GM23338 (cell line): ENCODE measurements at regions not wholly inside any gene's neighbourhood (a gene's known extent, or its start where the extent isn't known, plus 50 kb on each side); places are given as distances from the start of the nearest gene placed in this dataset.
A peak's percentile ranks its signal among the peaks of the same experiment; 100 is the strongest.

Source experiments
- ATAC-seq: fragments of 200-7000 bp; cut with Tn5 transposase; 3 replicates; pipeline ENCODE4 v1.9.1; 2020
- DNase-seq: peaks from one replicate; pipeline ENCODE4 v3.0.0-alpha.2; 2015; ENCODE audit warnings: low spot score
- H2AFZ ChIP-seq: fragments of 200-600 bp; sonication (generic); 2 replicates; pipeline ENCODE4 v1.8.0; 2016; ENCODE audit warnings: antibody characterized with exemption, mild to moderate bottlenecking, moderate library complexity
- H3F3A ChIP-seq: fragments of 200-600 bp; sonication (generic); replicated peaks from 2 replicates; pipeline ENCODE4 v1.8.0; 2017; ENCODE audit warnings: antibody characterized with exemption, mixed run types, low read depth
- H3K27ac ChIP-seq: fragments of 200-600 bp; sonication (generic); 2 replicates; pipeline ENCODE4 v1.6.1; 2016; ENCODE audit warnings: low read depth
- H3K27me3 ChIP-seq: fragments of 200-600 bp; sonication (generic); 2 replicates; pipeline ENCODE4 v1.8.0; 2016; ENCODE audit warnings: mild to moderate bottlenecking, mixed run types, moderate library complexity; ENCODE audit not compliant: insufficient read depth
- H3K36me3 ChIP-seq: fragments of 200-600 bp; sonication (generic); 2 replicates; pipeline ENCODE4 v1.8.0; 2016; ENCODE audit warnings: mild to moderate bottlenecking; ENCODE audit not compliant: insufficient read depth
- H3K4me1 ChIP-seq: fragments of 200-600 bp; sonication (generic); 2 replicates; pipeline ENCODE4 v1.8.0; 2016; ENCODE audit warnings: mild to moderate bottlenecking, moderate library complexity; ENCODE audit not compliant: insufficient read depth
- H3K4me2 ChIP-seq: fragments of 200-600 bp; sonication (generic); 2 replicates; pipeline ENCODE4 v1.7.1; 2017; ENCODE audit warnings: mixed run types
- H3K4me3 ChIP-seq: fragments of 200-600 bp; sonication (generic); 2 replicates; pipeline ENCODE4 v1.6.1; 2016; ENCODE audit warnings: mixed run types
- H3K79me2 ChIP-seq: fragments of 200-600 bp; sonication (generic); replicated peaks from 2 replicates; pipeline ENCODE4 v1.8.0; 2017; ENCODE audit warnings: mild to moderate bottlenecking; ENCODE audit not compliant: insufficient read depth
- H3K9me2 ChIP-seq: fragments of 200-600 bp; sonication (generic); 2 replicates; pipeline ENCODE4 v1.8.0; 2017; ENCODE audit not compliant: insufficient read depth
- H4K20me1 ChIP-seq: fragments of 200-600 bp; sonication (generic); replicated peaks from 2 replicates; pipeline ENCODE4 v1.8.0; 2017; ENCODE audit warnings: mild to moderate bottlenecking; ENCODE audit not compliant: insufficient read depth
- H3K27ac Mint-ChIP-seq: 2 replicates; pipeline ENCODE4 v1.8.0; 2020; ENCODE audit warnings: inconsistent platforms, mild to moderate bottlenecking, moderate library complexity, mixed read lengths
- H3K27me3 Mint-ChIP-seq: 3 replicates; pipeline ENCODE4 v1.8.0; 2022; ENCODE audit warnings: low read depth, mild to moderate bottlenecking, moderate library complexity, mixed read lengths, inconsistent platforms; ENCODE audit not compliant: insufficient read depth, poor library complexity
- H3K36me3 Mint-ChIP-seq: 3 replicates; pipeline ENCODE4 v1.8.0; 2021; ENCODE audit warnings: low read depth, mild to moderate bottlenecking, inconsistent platforms, moderate library complexity, mixed read lengths
- H3K4me1 Mint-ChIP-seq: 3 replicates; pipeline ENCODE4 v1.8.0; 2020; ENCODE audit warnings: mild to moderate bottlenecking, inconsistent platforms, mixed read lengths
- H3K4me3 Mint-ChIP-seq: 3 replicates; pipeline ENCODE4 v1.8.0; 2021; ENCODE audit warnings: moderate library complexity, mild to moderate bottlenecking, inconsistent platforms, mixed read lengths
- H3K9me3 Mint-ChIP-seq: 3 replicates; pipeline ENCODE4 v1.8.0; 2020; ENCODE audit warnings: moderate library complexity, mild to moderate bottlenecking, inconsistent platforms, mixed read lengths
- EZH2 ChIP-seq: fragments of 200-600 bp; sonication (generic); IDR thresholded peaks from one replicate; pipeline ENCODE4 v1.8.0; 2017; ENCODE audit warnings: antibody characterized with exemption, mild to moderate bottlenecking, low read depth; ENCODE audit not compliant: unreplicated experiment
- JUNB ChIP-seq: IDR thresholded peaks from one replicate; pipeline ENCODE4 v1.6.1; 2016; ENCODE audit warnings: antibody characterized with exemption; ENCODE audit not compliant: unreplicated experiment
- NANOG ChIP-seq: IDR thresholded peaks from 2 replicates; pipeline ENCODE4 v1.6.1; 2016; ENCODE audit warnings: antibody characterized with exemption, borderline replicate concordance
- POLR2AphosphoS5 ChIP-seq: IDR thresholded peaks from 2 replicates; pipeline ENCODE4 v1.6.1; 2016; ENCODE audit warnings: antibody characterized with exemption, low read depth
- ZNF114 ChIP-seq: fragments of 250-450 bp; sonication (Bioruptor Pico); IDR thresholded peaks from 2 replicates; pipeline ENCODE4 v1.5.0; 2020; ENCODE audit warnings: mild to moderate bottlenecking, moderate library complexity
- ZNF331 ChIP-seq: fragments of 250-450 bp; sonication (Bioruptor Pico); IDR thresholded peaks from 2 replicates; pipeline ENCODE4 v1.5.0; 2020; ENCODE audit warnings: low read depth, mild to moderate bottlenecking, moderate library complexity
- TF ChIP-seq, protein P1 (sequence below): fragments of 250-450 bp; sonication (Bioruptor Pico); IDR thresholded peaks from 2 replicates; pipeline ENCODE4 v1.5.0; 2020; ENCODE audit warnings: mild to moderate bottlenecking, moderate library complexity
- TF ChIP-seq, protein P2 (sequence below), 2 experiments: fragments of 200-600 bp in 1 of 2; sonication (generic) in 1 of 2; conservative IDR thresholded peaks; 2 replicates each; pipeline versions ENCODE4 v1.5.1 to v1.6.1; 2016 to 2017; ENCODE audit warnings: antibody characterized with exemption in 2 of 2, low read depth in 2 of 2, mild to moderate bottlenecking in 2 of 2, moderate library complexity in 1 of 2
- TF ChIP-seq, protein P3 (sequence below): IDR thresholded peaks from one replicate; pipeline ENCODE4 v1.6.1; 2018; ENCODE audit warnings: antibody characterized with exemption; ENCODE audit not compliant: unreplicated experiment

DNA sequence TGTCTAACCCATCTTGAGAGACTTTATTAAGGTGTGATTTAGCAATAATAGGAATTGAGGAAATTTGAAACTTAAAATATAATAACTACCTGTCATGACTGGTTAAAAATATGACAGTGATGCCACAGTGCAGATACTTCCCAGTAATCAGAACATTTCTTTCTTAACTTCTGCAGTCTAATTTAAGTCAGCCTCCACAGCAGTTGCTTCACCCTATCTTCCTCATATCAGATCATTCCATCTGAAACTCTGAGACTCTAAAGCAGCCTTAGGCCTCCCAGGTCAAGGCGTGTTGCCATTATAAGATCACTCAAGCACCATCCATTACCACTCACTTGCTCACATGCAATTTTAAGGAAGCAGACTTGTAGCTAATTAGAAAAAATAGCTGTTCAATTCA, 302.2 kb downstream of the AASDHPPT start (continued):
- TF ChIP-seq, protein P1, sequence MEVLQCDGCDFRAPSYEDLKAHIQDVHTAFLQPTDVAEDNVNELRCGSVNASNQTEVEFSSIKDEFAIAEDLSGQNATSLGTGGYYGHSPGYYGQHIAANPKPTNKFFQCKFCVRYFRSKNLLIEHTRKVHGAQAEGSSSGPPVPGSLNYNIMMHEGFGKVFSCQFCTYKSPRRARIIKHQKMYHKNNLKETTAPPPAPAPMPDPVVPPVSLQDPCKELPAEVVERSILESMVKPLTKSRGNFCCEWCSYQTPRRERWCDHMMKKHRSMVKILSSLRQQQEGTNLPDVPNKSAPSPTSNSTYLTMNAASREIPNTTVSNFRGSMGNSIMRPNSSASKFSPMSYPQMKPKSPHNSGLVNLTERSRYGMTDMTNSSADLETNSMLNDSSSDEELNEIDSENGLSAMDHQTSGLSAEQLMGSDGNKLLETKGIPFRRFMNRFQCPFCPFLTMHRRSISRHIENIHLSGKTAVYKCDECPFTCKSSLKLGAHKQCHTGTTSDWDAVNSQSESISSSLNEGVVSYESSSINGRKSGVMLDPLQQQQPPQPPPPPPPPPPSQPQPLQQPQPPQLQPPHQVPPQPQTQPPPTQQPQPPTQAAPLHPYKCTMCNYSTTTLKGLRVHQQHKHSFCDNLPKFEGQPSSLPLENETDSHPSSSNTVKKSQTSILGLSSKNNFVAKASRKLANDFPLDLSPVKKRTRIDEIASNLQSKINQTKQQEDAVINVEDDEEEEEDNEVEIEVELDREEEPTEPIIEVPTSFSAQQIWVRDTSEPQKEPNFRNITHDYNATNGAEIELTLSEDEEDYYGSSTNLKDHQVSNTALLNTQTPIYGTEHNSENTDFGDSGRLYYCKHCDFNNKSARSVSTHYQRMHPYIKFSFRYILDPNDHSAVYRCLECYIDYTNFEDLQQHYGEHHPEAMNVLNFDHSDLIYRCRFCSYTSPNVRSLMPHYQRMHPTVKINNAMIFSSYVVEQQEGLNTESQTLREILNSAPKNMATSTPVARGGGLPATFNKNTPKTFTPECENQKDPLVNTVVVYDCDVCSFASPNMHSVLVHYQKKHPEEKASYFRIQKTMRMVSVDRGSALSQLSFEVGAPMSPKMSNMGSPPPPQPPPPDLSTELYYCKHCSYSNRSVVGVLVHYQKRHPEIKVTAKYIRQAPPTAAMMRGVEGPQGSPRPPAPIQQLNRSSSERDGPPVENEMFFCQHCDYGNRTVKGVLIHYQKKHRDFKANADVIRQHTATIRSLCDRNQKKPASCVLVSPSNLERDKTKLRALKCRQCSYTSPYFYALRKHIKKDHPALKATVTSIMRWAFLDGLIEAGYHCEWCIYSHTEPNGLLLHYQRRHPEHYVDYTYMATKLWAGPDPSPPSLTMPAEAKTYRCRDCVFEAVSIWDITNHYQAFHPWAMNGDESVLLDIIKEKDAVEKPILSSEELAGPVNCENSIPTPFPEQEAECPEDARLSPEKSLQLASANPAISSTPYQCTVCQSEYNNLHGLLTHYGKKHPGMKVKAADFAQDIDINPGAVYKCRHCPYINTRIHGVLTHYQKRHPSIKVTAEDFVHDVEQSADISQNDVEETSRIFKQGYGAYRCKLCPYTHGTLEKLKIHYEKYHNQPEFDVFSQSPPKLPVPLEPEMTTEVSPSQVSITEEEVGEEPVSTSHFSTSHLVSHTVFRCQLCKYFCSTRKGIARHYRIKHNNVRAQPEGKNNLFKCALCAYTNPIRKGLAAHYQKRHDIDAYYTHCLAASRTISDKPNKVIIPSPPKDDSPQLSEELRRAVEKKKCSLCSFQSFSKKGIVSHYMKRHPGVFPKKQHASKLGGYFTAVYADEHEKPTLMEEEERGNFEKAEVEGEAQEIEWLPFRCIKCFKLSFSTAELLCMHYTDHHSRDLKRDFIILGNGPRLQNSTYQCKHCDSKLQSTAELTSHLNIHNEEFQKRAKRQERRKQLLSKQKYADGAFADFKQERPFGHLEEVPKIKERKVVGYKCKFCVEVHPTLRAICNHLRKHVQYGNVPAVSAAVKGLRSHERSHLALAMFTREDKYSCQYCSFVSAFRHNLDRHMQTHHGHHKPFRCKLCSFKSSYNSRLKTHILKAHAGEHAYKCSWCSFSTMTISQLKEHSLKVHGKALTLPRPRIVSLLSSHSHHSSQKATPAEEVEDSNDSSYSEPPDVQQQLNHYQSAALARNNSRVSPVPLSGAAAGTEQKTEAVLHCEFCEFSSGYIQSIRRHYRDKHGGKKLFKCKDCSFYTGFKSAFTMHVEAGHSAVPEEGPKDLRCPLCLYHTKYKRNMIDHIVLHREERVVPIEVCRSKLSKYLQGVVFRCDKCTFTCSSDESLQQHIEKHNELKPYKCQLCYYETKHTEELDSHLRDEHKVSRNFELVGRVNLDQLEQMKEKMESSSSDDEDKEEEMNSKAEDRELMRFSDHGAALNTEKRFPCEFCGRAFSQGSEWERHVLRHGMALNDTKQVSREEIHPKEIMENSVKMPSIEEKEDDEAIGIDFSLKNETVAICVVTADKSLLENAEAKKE: no peak
- TF ChIP-seq, protein P2, sequence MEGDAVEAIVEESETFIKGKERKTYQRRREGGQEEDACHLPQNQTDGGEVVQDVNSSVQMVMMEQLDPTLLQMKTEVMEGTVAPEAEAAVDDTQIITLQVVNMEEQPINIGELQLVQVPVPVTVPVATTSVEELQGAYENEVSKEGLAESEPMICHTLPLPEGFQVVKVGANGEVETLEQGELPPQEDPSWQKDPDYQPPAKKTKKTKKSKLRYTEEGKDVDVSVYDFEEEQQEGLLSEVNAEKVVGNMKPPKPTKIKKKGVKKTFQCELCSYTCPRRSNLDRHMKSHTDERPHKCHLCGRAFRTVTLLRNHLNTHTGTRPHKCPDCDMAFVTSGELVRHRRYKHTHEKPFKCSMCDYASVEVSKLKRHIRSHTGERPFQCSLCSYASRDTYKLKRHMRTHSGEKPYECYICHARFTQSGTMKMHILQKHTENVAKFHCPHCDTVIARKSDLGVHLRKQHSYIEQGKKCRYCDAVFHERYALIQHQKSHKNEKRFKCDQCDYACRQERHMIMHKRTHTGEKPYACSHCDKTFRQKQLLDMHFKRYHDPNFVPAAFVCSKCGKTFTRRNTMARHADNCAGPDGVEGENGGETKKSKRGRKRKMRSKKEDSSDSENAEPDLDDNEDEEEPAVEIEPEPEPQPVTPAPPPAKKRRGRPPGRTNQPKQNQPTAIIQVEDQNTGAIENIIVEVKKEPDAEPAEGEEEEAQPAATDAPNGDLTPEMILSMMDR (conservative IDR thresholded peaks at IDR 0.05; ENCODE audit: low read depth in 2 of 2): no peak
- TF ChIP-seq NANOG (no peak), JUNB (no peak), POLR2AphosphoS5 (no peak), ZNF331 (no peak)

DNA sequence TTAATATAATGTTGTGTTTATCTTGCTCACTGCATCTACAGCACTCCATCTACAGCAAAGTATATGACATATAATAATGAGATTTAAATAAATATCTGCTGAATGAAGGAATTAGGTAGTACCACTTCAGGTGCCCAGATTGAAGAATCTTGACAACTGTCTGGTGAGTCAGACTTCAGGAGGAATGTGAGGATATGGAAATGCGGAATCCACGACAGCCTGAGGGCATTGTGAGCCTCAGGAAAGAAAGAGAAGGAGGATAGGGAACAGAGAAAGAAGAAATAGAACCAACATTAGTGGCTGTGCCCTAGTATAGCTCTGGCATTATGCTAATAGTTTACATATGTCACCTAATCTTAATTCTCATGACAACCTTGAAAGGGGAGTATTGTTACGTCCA, 304.4 kb downstream of the AASDHPPT start:
- peak; percentile 53 for DNase-seq
- no peak for ATAC-seq
- Histone ChIP-seq H3F3A (no peaks in the 10 kb centered on the region), H3K27ac (no peak overlapping the region), H3K4me1 (peaks cover 4% of the 10 kb centered on the region; the same call in 1 of the 2 replicates), H3K79me2 (no peaks in the 10 kb centered on the region), H3K4me2 (no peak overlapping the region), H2AFZ (no peak overlapping the region), H4K20me1 (no peaks in the 10 kb centered on the region), H3K9me2 (no peaks in the 10 kb centered on the region), H3K27me3 (no peaks in the 10 kb centered on the region), H3K36me3 (no peaks in the 10 kb centered on the region), H3K4me3 (no peak overlapping the region)
- TF ChIP-seq EZH2 (no peak), ZNF331 (no peak), NANOG (no peak), JUNB (no peak), ZNF114 (CRISPR knock-in tag) (no peak)
- TF ChIP-seq, protein P2 (conservative IDR thresholded peaks at IDR 0.05; ENCODE audit: low read depth in 2 of 2): no peak
- TF ChIP-seq, protein P3, sequence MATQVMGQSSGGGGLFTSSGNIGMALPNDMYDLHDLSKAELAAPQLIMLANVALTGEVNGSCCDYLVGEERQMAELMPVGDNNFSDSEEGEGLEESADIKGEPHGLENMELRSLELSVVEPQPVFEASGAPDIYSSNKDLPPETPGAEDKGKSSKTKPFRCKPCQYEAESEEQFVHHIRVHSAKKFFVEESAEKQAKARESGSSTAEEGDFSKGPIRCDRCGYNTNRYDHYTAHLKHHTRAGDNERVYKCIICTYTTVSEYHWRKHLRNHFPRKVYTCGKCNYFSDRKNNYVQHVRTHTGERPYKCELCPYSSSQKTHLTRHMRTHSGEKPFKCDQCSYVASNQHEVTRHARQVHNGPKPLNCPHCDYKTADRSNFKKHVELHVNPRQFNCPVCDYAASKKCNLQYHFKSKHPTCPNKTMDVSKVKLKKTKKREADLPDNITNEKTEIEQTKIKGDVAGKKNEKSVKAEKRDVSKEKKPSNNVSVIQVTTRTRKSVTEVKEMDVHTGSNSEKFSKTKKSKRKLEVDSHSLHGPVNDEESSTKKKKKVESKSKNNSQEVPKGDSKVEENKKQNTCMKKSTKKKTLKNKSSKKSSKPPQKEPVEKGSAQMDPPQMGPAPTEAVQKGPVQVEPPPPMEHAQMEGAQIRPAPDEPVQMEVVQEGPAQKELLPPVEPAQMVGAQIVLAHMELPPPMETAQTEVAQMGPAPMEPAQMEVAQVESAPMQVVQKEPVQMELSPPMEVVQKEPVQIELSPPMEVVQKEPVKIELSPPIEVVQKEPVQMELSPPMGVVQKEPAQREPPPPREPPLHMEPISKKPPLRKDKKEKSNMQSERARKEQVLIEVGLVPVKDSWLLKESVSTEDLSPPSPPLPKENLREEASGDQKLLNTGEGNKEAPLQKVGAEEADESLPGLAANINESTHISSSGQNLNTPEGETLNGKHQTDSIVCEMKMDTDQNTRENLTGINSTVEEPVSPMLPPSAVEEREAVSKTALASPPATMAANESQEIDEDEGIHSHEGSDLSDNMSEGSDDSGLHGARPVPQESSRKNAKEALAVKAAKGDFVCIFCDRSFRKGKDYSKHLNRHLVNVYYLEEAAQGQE: no peak
- no peak overlapping the region for H3K27ac Mint-ChIP-seq
- H3K4me3 Mint-ChIP-seq: no peak overlapping the region
- H3K9me3 Mint-ChIP-seq: peaks cover 4% of the 10 kb centered on the region; the same call in 1 of the 3 replicates
- H3K27me3 Mint-ChIP-seq: peaks cover 2% of the 10 kb centered on the region
- H3K4me1 Mint-ChIP-seq: peaks cover 7% of the 10 kb centered on the region; the same call in 2 of the 3 replicates
- no peaks in the 10 kb centered on the region for H3K36me3 Mint-ChIP-seq
